Natural killer cell (primary cell): ENCODE measurements at regions not wholly inside any gene's neighbourhood (a gene's known extent, or its start where the extent isn't known, plus 50 kb on each side); places are given as distances from the start of the nearest gene placed in this dataset.

ENCODE experiments used
- ATAC-seq, 3 donors: fragments of 150-1000 bp in 2 of 3; fragments of 200-7000 bp in 1 of 3; cut with Tn5 transposase; 1 replicate in 1 of 3; 2 replicates in 2 of 3; pipeline ENCODE4 v1.10.0; 2021; ENCODE audit warnings: mild to moderate bottlenecking in 2 of 3, moderate library complexity in 2 of 3
- DNase-seq, 2 donors: peaks; one replicate each; pipeline versions ENCODE4 v3.0.0 to v3.0.0-alpha.2; 2013 to 2021; ENCODE audit warnings: mixed read lengths in 1 of 2
- H3K27ac ChIP-seq: one replicate; pipeline ENCODE4 v1.5.1; 2013; ENCODE audit warnings: mild to moderate bottlenecking, low read length
- H3K27me3 ChIP-seq: one replicate; pipeline ENCODE4 v1.6.1; 2013; ENCODE audit warnings: low read length; ENCODE audit not compliant: control insufficient read depth, insufficient read depth
- H3K36me3 ChIP-seq: one replicate; pipeline ENCODE4 v1.6.1; 2013; ENCODE audit warnings: low read length; ENCODE audit not compliant: control insufficient read depth, insufficient read depth
- H3K4me1 ChIP-seq: one replicate; pipeline ENCODE4 v1.6.1; 2013; ENCODE audit warnings: low read length; ENCODE audit not compliant: control insufficient read depth, insufficient read depth
- H3K4me3 ChIP-seq: one replicate; pipeline ENCODE4 v1.5.1; 2013; ENCODE audit warnings: low read length
- H3K9me3 ChIP-seq: one replicate; pipeline ENCODE4 v1.6.1; 2013; ENCODE audit warnings: low read length; ENCODE audit not compliant: control insufficient read depth, insufficient read depth
- H3K27ac Mint-ChIP-seq, 2 donors: one replicate each; pipeline ENCODE4 v1.8.0; 2022; ENCODE audit warnings: mild to moderate bottlenecking in 2 of 2, mixed read lengths in 2 of 2, moderate library complexity in 1 of 2
- H3K27me3 Mint-ChIP-seq, 2 donors: one replicate each; pipeline ENCODE4 v1.8.0; 2022; ENCODE audit warnings: low read depth in 2 of 2, mixed read lengths in 2 of 2
- H3K36me3 Mint-ChIP-seq: one replicate; pipeline ENCODE4 v1.8.0; 2022; ENCODE audit warnings: mixed read lengths
- H3K4me1 Mint-ChIP-seq, 2 donors: one replicate each; pipeline ENCODE4 v1.8.0; 2022; ENCODE audit warnings: mixed read lengths in 2 of 2
- H3K4me3 Mint-ChIP-seq: one replicate; pipeline ENCODE4 v1.8.0; 2022; ENCODE audit warnings: mild to moderate bottlenecking, moderate library complexity, mixed read lengths
- H3K9me3 Mint-ChIP-seq, 2 donors: one replicate each; pipeline ENCODE4 v1.8.0; 2022; ENCODE audit warnings: mixed read lengths in 2 of 2
- WGBS: methylation state at CpG from one replicate; pipeline ENCODE4 v1.1.7; 2013; ENCODE audit warnings: missing lambda C conversion rate; ENCODE audit not compliant: insufficient coverage; 5-methylcytosine and 5-hydroxymethylcytosine counted together
- intact Hi-C: fragments of 100-400 bp; cut with micrococcal nuclease; formaldehyde crosslinking; loops from one replicate; pipeline ENCODE4 v1.14.2; 2022
- TF ChIP-seq, protein P1 (sequence below): fragments of 200-600 bp; IDR thresholded peaks from one replicate; pipeline ENCODE4 v1.8.0; 2022; ENCODE audit warnings: antibody characterized with exemption

DNA sequence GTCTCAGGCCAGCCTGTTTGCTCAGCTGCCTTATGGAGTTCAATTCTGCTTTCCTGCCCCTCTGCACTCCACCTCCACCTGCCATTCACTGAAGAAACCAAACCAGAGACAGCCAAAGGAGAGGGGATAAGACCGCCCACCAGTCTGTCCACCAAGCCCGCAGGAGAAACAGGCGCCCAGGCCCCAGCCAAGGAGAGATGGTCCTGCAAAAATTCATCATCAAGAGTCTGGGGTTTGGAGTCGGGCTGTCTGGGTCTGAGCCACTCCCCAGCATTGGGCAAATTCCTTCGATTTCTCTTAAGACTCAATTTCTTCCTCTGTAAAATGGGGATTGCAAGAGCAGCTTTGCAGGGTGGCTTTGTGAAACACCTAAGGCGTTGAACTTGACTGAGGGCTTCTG is 121.4 kb upstream of the RUNX3 start:
- 91% methylated on average over 6 of the region's 6 CpGs for WGBS

DNA sequence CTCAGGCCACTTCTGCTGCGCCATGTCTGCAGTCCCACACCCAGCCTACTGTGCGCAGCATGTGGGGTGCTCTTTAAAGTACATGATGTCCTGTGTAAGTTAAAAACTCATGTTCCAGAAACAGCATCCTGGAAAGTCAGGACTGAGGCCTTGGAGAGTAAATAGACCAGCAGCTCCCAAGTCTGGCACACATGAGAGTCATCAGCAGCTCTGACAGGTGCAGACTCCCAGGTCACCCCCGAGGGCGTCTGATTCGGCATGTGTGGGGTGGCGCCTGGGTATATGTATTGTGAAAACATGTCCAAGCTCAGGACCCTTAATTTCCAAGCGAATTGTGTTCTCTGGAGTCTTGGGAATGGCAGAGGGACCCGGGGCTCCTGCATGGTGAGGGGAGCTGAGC is 120.1 kb upstream of the RUNX3 start:
- H3K27ac ChIP-seq, result no peak overlapping the region
- Mint-ChIP-seq H3K9me3 (no peaks in the 10 kb centered on the region), H3K27me3 (peaks cover 46% of the 10 kb centered on the region in 2 donors), H3K36me3 (no peaks in the 10 kb centered on the region), H3K4me3 (no peak overlapping the region), H3K4me1 (peaks cover 0 to 32% of the 10 kb centered on the region in 2 donors), H3K27ac (no peak overlapping the region)
- intact Hi-C loops, result no loop called here
- H3K4me1 ChIP-seq, result peaks cover 23% of the 10 kb centered on the region
- ATAC-seq, result no peak
- no peaks in the 10 kb centered on the region for H3K36me3 ChIP-seq
- whole genome bisulfite sequencing, result 96% methylated on average over 8 of the region's 8 CpGs
- peaks cover 2% of the 10 kb centered on the region for H3K27me3 ChIP-seq
- TF ChIP-seq, protein P1, sequence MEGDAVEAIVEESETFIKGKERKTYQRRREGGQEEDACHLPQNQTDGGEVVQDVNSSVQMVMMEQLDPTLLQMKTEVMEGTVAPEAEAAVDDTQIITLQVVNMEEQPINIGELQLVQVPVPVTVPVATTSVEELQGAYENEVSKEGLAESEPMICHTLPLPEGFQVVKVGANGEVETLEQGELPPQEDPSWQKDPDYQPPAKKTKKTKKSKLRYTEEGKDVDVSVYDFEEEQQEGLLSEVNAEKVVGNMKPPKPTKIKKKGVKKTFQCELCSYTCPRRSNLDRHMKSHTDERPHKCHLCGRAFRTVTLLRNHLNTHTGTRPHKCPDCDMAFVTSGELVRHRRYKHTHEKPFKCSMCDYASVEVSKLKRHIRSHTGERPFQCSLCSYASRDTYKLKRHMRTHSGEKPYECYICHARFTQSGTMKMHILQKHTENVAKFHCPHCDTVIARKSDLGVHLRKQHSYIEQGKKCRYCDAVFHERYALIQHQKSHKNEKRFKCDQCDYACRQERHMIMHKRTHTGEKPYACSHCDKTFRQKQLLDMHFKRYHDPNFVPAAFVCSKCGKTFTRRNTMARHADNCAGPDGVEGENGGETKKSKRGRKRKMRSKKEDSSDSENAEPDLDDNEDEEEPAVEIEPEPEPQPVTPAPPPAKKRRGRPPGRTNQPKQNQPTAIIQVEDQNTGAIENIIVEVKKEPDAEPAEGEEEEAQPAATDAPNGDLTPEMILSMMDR, result no peak
- DNase-seq, result no peak
- H3K9me3 ChIP-seq, result no peaks in the 10 kb centered on the region
- no peak overlapping the region for H3K4me3 ChIP-seq

More for the DNA sequence above, 121.4 kb upstream of the RUNX3 start:
- Histone ChIP-seq H3K4me3 (no peak overlapping the region), H3K9me3 (no peaks in the 10 kb centered on the region), H3K27me3 (peaks cover 2% of the 10 kb centered on the region), H3K27ac (no peak overlapping the region), H3K36me3 (no peaks in the 10 kb centered on the region), H3K4me1 (peaks cover 9% of the 10 kb centered on the region)
- no peaks in the 10 kb centered on the region for H3K9me3 Mint-ChIP-seq
- H3K27ac Mint-ChIP-seq, result no peak overlapping the region
- DNase-seq, result no peak
- TF ChIP-seq, protein P1, result no peak
- intact Hi-C loops, result no loop called here
- H3K27me3 Mint-ChIP-seq, result peaks cover 55% of the 10 kb centered on the region in 2 donors
- peaks cover 0 to 39% of the 10 kb centered on the region in 2 donors for H3K4me1 Mint-ChIP-seq
- no peak overlapping the region for H3K4me3 Mint-ChIP-seq
- no peaks in the 10 kb centered on the region for H3K36me3 Mint-ChIP-seq
- no peak for ATAC-seq

DNA sequence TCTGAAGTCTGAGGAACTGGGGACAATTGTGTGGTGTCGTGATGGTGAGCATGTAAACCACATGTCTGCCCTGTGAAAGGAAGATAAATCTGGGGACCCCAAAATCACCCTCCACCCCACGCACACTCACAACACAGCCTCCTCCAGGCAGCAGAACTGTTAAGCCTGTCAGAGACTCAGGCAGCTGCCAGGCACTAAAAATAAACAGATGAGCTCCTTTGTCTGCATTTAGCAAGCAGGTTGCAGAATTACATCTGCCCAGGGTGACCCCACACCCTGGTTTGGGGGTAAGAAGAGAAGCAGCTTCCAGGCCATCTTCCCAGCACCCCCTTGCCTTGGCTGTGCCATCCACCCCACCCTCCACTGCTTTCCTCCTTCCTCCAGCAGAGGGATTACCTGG is 119.1 kb upstream of the RUNX3 start:
- H3K4me1 Mint-ChIP-seq, result peaks cover 0 to 23% of the 10 kb centered on the region in 2 donors
- Histone ChIP-seq H3K36me3 (no peaks in the 10 kb centered on the region), H3K4me3 (no peak overlapping the region), H3K9me3 (no peaks in the 10 kb centered on the region), H3K27me3 (peaks cover 2% of the 10 kb centered on the region), H3K4me1 (peaks cover 23% of the 10 kb centered on the region), H3K27ac (no peak overlapping the region)
- no peak overlapping the region for H3K4me3 Mint-ChIP-seq
- H3K27ac Mint-ChIP-seq, result no peak overlapping the region
- peaks cover 37 to 45% of the 10 kb centered on the region in 2 donors for H3K27me3 Mint-ChIP-seq
- no peaks in the 10 kb centered on the region for H3K9me3 Mint-ChIP-seq
- TF ChIP-seq, protein P1, result no peak
- H3K36me3 Mint-ChIP-seq, result no peaks in the 10 kb centered on the region
- intact Hi-C loops, result no loop called here
- WGBS, result 82% methylated on average over 1 of the region's 2 CpGs
- no peak for ATAC-seq
- DNase-seq, result no peak

DNA sequence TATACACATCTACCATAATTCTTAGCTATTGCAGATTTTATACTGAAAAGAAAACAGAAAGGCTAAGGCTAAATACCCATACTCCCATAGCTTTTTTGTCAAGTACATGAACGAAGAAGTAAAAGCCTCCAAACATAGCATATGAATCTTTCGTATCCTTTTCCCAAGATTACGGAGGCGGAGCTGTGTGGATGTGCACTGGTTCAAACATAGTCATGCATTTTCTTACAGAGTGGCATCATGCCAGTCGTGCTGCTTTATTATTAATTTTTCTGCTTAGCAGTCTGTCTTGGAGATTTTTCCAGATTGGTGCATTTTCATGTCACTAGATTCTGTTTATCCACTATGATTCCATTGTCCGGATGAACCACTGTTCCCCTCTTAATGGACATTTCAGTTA is 118.7 kb upstream of the RUNX3 start:
- Mint-ChIP-seq H3K4me3 (no peak overlapping the region), H3K4me1 (peaks cover 0 to 18% of the 10 kb centered on the region in 2 donors), H3K36me3 (no peaks in the 10 kb centered on the region), H3K9me3 (no peaks in the 10 kb centered on the region), H3K27me3 (peaks cover 37 to 46% of the 10 kb centered on the region in 2 donors), H3K27ac (no peak overlapping the region)
- ATAC-seq (no peak), DNase-seq (no peak)
- TF ChIP-seq, protein P1, result no peak
- 80% methylated on average over 6 of the region's 6 CpGs for WGBS
- Histone ChIP-seq H3K4me3 (no peak overlapping the region), H3K9me3 (no peaks in the 10 kb centered on the region), H3K27me3 (peaks cover 2% of the 10 kb centered on the region), H3K27ac (no peak overlapping the region), H3K36me3 (no peaks in the 10 kb centered on the region), H3K4me1 (peaks cover 20% of the 10 kb centered on the region)
- intact Hi-C loops, result no loop called here
